ENCODE measurements at regions not wholly inside any gene's neighbourhood (a gene's known extent, or its start where the extent isn't known, plus 50 kb on each side); places are given as distances from the start of the nearest gene placed in this dataset.

DNA sequence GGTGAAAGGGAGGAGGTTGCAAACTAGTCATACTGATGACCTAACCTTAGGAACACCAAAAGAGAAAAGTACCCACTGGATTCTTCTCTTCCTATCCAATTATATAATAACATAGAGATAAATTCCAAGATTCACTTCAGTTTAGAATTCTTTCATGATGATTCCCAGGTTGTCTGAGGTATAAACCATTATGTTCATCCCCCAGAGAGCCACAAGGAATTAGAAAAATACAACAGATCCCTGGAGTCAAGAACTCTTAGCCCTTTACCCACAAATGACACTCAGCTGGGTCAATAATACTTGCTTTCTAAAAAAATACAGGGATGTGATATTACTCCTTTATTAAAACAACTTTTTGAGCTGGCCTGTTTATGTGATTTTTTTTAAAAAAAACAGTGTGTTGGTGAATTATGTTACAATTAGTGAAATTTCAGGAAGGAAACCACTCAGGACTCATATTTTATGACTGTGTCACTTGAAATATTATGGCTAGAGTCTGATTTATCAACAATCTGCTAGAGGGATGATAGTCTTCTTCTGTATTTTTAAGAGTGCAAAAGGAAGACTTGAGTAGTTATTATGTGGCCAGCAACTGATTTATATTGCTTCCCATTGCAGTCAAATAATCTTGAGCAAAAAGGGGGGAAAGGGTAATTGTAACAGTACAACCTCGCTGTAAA lies 338.2 kb downstream of the NFIB start:
- TF ChIP-seq EZH2phosphoT487 (IDR thresholded peaks at IDR 0.05; ENCODE audit: low read length) (no peak), EZH2 (optimal IDR thresholded peaks at IDR 0.05; ENCODE audit: low read depth, low read length) (no peak), CTCF (IDR thresholded peaks at IDR 0.05; ENCODE audit: low read length) (no peak)
- H3K9ac ChIP-seq (ENCODE audit: low read length): no peak overlapping the region
- no peak overlapping the region for H3K4me3 ChIP-seq (ENCODE audit: low read length)
- H3K4me2 ChIP-seq (ENCODE audit: low read depth, low read length): no peak overlapping the region
- no peaks in the 10 kb centered on the region for H4K20me1 ChIP-seq (ENCODE audit: insufficient read depth, low read length)
- no peaks in the 10 kb centered on the region for H3K9me2 ChIP-seq (replicated peaks; ENCODE audit: insufficient read depth, low read length)
- H2AFZ ChIP-seq (ENCODE audit: low read length): no peak overlapping the region
- no peaks in the 10 kb centered on the region for H3K27me3 ChIP-seq (replicated peaks; ENCODE audit: insufficient read depth, low read length)
- DNase-seq: no peak
- H3K36me3 ChIP-seq (replicated peaks; ENCODE audit: insufficient read depth, low read length): no peaks in the 10 kb centered on the region
- no peaks in the 10 kb centered on the region for H3K79me2 ChIP-seq (ENCODE audit: low read length)
- H3F3A ChIP-seq (ENCODE audit: insufficient read depth, low read length): no peaks in the 10 kb centered on the region
- H3K4me1 ChIP-seq (ENCODE audit: low read length): no peaks in the 10 kb centered on the region
- no peaks in the 10 kb centered on the region for H3K9me3 ChIP-seq (replicated peaks; ENCODE audit: insufficient read depth, low read length)
- H3K27ac ChIP-seq (ENCODE audit: low read length): no peak overlapping the region

- Histone ChIP-seq H3K4me2 (ENCODE audit: low read depth, low read length) (no peak overlapping the region), H3F3A (ENCODE audit: insufficient read depth, low read length) (no peaks in the 10 kb centered on the region), H4K20me1 (ENCODE audit: insufficient read depth, low read length) (no peaks in the 10 kb centered on the region), H3K27me3 (replicated peaks; ENCODE audit: insufficient read depth, low read length) (no peaks in the 10 kb centered on the region), H3K9me3 (replicated peaks; ENCODE audit: insufficient read depth, low read length) (no peaks in the 10 kb centered on the region), H3K4me3 (ENCODE audit: low read length) (no peak overlapping the region), H3K27ac (ENCODE audit: low read length) (no peak overlapping the region), H2AFZ (ENCODE audit: low read length) (no peak overlapping the region), H3K9ac (ENCODE audit: low read length) (no peak overlapping the region), H3K79me2 (ENCODE audit: low read length) (no peaks in the 10 kb centered on the region), H3K9me2 (replicated peaks; ENCODE audit: insufficient read depth, low read length) (no peaks in the 10 kb centered on the region), H3K4me1 (ENCODE audit: low read length) (no peaks in the 10 kb centered on the region), H3K36me3 (replicated peaks; ENCODE audit: insufficient read depth, low read length) (no peaks in the 10 kb centered on the region)
- no peak for DNase-seq
- TF ChIP-seq EZH2phosphoT487 (IDR thresholded peaks at IDR 0.05; ENCODE audit: low read length): no peak
- no peak for TF ChIP-seq CTCF (IDR thresholded peaks at IDR 0.05; ENCODE audit: low read length)
- TF ChIP-seq EZH2 (optimal IDR thresholded peaks at IDR 0.05; ENCODE audit: low read depth, low read length): no peak
Observed at GRCh38 chr9:13974891-13975290, 339.1 kb downstream of the NFIB start.

DNA sequence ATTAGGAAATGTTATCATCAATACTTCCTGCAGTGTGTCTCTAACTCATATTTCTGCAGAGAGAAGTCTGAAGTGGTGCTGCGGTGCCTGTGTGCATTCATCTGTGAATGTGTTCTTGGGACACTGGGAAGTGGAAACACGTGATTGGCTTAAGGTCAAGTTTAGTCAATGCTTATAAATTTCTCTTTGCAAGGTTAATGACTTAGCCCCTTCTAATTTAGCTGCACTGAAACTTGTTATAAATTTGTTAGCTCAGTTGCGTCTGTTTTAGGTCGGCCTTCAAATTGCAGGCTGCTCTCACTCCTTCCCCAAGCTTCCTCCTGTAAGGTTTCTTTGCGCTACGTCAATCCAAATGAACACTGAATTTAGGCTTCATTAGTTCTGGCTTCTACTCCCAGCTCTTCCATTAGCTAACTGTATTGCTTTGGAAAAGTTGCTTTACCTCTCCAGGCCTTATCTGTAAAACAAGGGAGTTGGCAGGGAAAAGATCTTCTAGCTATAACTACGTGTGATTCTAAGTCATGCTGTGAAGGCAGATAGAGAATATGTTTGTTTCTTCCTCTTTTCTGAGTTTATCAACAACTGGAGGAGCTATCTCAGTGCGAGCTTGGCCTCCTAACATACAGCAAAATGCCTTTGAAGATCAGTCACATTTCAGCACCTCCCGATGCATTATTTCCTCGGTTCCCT lies 341.8 kb downstream of the NFIB start:
- no peaks in the 10 kb centered on the region for H3F3A ChIP-seq (ENCODE audit: insufficient read depth, low read length)
- no peaks in the 10 kb centered on the region for H3K36me3 ChIP-seq (replicated peaks; ENCODE audit: insufficient read depth, low read length)
- H3K27me3 ChIP-seq (replicated peaks; ENCODE audit: insufficient read depth, low read length): no peaks in the 10 kb centered on the region
- no peak overlapping the region for H3K27ac ChIP-seq (ENCODE audit: low read length)
- H3K79me2 ChIP-seq (ENCODE audit: low read length): no peaks in the 10 kb centered on the region
- H3K9ac ChIP-seq (ENCODE audit: low read length): no peak overlapping the region
- TF ChIP-seq CTCF (IDR thresholded peaks at IDR 0.05; ENCODE audit: low read length): no peak
- TF ChIP-seq EZH2phosphoT487 (IDR thresholded peaks at IDR 0.05; ENCODE audit: low read length): no peak
- TF ChIP-seq EZH2 (optimal IDR thresholded peaks at IDR 0.05; ENCODE audit: low read depth, low read length): no peak
- no peaks in the 10 kb centered on the region for H3K9me2 ChIP-seq (replicated peaks; ENCODE audit: insufficient read depth, low read length)
- no peak overlapping the region for H2AFZ ChIP-seq (ENCODE audit: low read length)
- no peaks in the 10 kb centered on the region for H4K20me1 ChIP-seq (ENCODE audit: insufficient read depth, low read length)
- H3K4me3 ChIP-seq (ENCODE audit: low read length): no peak overlapping the region
- H3K4me2 ChIP-seq (ENCODE audit: low read depth, low read length): no peak overlapping the region
- H3K9me3 ChIP-seq (replicated peaks; ENCODE audit: insufficient read depth, low read length): no peaks in the 10 kb centered on the region
- no peaks in the 10 kb centered on the region for H3K4me1 ChIP-seq (ENCODE audit: low read length)
- DNase-seq: no peak
